ENCODE measurements at regions not wholly inside any gene's neighbourhood (a gene's known extent, or its start where the extent isn't known, plus 50 kb on each side); places are given as distances from the start of the nearest gene placed in this dataset.

DNA sequence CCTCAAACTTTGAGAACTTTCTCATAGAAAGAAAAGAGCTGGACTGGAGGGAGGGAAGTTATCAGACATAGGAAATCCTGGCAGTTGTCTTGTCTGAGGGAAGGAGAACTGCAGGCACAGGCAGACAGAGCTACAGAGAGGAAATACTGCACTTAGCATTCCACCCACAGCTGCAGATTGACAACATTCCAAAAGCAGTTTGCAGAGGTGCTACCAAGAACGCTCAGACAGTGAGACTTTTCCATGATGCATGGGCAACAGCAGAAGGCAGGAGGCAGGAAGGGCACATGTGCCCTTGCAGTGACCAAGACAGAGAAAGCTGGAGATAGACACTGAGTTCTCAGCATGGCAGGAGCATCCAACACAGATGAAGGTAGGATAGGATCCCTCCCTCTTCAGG is 327.5 kb upstream of the ZNF462 start:
- peak; percentile 35 for DNase-seq

- DNase-seq = no peak
Observed at GRCh38 chr9:106557996-106558667, 304.8 kb upstream of the ZNF462 start.

- DNase-seq = no peak
Observed at GRCh38 chr9:106560540-106560939, 302.4 kb upstream of the ZNF462 start.

DNA sequence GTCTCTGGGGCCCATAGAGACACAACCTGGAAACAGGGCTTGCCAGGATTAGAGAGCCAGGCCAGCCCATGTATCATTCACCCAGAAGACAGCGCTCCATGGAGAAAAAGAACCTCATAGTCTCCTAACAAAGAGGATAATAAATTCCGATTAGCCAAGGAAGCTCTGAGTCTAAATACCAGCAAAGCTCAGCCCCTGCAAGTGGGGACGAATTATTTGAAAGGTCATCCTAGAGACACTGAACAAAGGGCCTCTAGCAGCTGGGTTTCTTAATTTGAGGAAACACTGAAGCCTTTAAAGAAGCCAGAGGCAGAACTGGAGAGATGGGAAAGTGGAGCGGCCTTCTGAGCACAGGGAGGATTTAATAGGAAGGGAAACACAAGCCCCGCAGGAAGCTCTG is 287.1 kb upstream of the ZNF462 start:
- no peak for DNase-seq

GRCh38 chr9:106576232-106576760 is 286.7 kb upstream of the ZNF462 start:
- peak; percentile 21 for DNase-seq

GRCh38 chr9:106577121-106577520 is 285.8 kb upstream of the ZNF462 start:
- DNase-seq = no peak

DNA sequence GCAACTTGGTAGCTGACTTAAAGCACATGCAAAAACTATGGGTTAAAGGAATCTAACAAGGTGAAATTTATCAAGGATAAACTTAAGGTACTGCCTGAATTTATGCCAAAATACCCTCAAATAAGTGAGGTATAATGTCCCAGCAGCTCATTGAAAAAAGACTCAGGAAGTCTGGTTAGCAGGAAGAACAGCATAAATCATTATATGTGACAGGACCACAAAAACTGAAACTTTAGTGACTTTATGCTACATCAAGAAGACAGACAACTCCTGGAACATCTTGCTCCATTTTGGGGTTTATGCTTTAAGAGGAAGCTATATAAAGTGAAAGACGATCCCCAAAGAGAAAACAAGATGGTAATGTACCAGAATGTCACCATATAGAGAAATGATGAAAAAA is 282.4 kb upstream of the ZNF462 start:
- no peak for DNase-seq

- DNase-seq = no peak
Observed at GRCh38 chr9:106581973-106582372, 281.0 kb upstream of the ZNF462 start.

- DNase-seq = peak; percentile 60
Observed at GRCh38 chr9:106583751-106584150, 279.2 kb upstream of the ZNF462 start.

DNA sequence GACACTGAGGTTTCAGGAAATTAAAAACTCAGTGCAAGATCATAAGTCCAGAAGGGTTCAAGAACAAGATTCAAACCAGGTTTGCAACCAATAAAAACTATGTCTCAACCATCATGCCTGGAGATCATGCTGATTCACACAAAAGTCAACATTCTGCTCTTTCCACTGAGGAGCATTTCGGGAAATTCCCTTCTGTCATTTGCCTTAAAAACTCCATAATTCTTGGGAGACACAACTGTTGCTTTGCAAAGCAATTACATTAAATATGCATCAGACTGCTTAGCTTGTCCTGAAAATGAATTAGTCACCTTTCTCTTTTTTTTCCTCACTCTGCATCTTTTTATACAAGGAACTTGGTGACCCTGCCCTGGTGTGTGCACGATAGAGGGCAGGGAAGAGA is 275.9 kb upstream of the ZNF462 start:
- peak; percentile 61 for DNase-seq

DNA sequence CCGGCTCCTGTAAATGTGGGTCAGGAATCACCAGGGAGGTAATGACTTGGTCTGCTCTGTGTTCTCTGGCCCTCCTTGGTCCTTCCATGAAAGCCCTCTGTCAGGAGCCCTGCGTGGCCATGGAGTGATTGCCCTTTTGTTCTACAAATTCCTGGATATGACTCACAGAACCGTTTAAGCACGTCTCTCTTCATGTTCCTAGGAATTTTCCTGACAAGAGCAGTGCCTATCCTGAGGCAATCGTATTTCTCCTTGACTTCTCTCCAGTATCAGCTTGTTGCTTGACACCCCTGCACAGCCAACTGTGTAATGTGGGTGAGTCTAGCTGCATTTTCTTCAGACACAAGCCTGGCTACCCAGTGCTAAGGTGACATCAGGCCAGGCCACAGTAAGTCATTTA is 274.3 kb upstream of the ZNF462 start:
- DNase-seq = peak; percentile 77

DNA sequence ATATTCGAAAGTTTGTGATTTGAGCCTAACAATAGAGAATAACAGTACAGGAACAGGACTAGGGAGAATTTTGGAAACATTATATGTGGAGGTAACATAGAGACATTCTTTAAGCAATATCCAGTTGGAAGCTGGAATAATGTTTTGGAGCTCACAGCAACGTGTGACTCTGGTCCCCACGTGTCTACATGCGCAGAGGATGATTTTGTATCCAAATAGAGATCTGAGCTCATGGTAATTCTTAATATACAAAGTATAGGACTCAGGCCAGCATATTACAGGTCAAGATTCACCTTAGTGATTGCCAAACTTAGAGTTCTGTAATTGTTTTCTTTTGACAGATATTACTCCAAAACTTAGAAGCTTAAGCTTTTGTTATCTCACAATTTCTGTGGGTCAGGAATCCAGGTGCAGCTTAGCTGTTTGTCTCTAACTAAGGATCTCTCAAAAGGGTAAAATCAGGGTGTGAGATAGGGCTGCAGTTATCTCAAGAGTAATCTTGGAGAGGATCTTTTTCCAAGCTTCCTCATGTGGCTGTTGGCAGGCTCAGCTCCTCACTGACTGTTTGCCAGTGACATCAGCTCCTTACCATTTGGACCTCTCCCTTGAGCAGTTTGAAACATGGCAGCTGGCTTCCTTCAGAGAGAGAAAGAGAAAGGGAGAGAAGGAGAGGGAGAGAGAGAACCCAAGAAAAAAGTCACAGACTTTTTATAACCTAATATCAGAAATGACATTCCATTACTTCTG is 272.0 kb upstream of the ZNF462 start:
- DNase-seq = peak; percentile 44

DNA sequence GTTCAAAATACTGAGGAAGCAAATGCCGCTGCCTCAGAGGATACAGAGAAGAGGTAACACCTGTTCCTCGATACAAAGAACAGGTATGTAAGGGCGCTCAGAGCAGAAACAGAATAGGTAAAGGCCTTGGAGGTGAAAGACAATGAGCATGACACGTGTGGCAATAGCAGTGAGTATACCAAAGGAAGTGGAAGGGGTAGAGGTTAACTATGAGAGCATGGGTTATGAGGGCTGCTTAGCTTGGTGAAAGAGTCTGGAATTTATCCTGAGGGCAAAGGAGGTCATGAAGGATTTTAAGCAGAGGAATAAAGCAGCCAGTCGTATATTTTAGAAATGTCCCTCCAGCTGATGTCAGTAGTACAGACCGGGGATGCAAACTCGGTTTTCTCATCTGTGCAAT is 269.8 kb upstream of the ZNF462 start:
- no peak for DNase-seq

GRCh38 chr9:106596984-106597383 is 266.0 kb upstream of the ZNF462 start:
- DNase-seq = peak; percentile 23

- no peak for DNase-seq
Observed at GRCh38 chr9:106600955-106601560, 261.9 kb upstream of the ZNF462 start.

DNA sequence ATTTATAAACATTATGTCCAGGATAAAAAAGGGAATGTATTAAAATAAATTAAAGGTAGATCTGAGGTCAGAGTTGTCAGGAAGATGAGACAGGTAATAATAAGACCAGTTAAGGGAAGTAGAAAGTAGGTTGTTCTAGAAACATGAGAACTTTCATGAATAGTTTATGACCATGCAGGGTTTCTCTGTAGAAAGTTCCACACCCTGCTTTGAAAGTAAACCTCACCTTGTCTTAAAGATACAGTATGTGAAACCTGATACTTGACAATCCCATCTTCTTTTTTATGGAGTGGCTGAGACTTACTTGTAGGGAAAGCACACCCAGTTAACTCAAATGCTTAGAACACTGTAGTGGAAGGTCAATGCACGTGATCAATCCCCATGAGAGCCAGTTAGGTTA is 260.6 kb upstream of the ZNF462 start:
- no peak for DNase-seq

GRCh38 chr9:106613250-106613737 is 249.7 kb upstream of the ZNF462 start:
- no peak for DNase-seq

DNA sequence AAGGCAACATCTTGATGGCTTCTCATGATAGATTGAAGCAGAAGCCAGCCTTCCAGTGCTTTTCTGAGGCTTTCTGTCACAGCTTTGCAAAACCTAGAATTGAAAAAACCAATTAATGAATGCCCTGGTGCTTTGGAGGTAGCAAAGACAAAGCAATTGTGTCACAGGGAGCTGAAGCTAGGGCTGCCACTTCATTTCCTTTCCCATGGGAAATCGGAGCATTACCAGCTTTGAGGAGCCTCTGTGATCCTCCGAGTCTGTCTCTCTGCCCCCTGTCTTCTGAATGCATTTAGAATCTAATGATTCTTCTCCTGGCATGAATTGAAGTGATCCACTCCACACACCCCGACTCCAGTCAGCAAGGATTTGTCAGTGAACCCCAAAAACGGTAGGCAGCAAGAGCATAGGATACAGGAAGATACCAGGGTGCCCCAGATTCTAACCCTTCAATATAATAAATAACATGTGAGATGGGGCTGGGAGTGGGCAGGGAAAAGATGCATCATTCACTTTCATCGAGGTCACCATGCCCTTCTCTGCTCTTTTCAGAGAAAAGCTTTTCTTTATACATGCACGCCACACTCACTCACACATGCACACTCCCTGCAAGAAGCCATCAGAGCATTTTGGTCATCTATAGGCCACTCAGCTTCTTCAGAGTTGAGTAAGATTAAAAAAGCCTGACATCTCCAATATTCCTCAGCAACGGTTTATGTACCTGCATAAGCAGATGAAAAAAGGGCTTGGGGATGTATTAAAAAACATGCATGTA is 247.7 kb upstream of the ZNF462 start:
- no peak for DNase-seq

GRCh38 chr9:106616026-106616425 is 246.9 kb upstream of the ZNF462 start:
- peak; percentile 31 for DNase-seq

DNA sequence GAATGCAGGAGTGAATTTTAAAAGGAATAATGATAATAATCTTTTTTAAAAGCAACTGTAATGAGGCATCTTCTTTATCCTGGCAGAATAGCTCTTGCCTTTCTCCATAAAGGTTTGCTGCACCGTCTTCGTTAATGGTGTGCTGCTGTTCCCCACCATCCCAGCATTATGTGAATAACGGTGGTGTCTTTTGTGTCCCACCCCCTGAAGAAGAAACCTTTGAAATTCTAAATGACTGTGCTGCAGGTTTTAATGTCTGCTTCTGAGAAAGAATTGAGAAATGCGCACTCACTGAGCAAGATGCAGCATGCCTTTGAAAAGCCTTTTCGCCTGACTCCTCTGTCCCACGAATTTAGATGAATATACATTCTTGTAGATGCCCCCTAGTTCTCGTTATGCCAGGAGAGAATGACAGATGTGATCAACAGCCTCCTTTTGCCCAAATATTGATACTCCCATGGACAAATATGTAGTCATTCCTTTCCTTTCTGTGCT is 246.1 kb upstream of the ZNF462 start:
- no peak for DNase-seq

DNA sequence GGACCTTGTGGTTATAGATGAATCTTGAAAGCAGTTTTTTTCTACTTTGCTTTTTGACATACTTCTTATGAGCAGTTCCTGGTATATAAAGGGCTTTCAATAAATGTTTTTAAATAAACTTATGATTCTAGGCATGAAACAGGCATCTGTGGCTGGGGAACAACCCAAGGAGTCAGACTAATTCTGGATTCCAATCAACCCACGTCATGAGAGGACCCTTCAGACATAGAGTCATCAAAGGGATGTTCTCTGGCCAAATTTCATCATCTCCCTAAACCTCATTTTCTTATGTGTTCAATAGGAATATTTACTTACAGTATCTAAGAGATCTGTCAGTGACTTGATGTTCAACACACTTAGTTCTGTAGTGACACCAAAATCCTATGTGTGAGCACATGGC is 243.8 kb upstream of the ZNF462 start:
- DNase-seq = peak; percentile 95

- no peak for DNase-seq
Observed at GRCh38 chr9:106620081-106620480, 242.9 kb upstream of the ZNF462 start.

DNA sequence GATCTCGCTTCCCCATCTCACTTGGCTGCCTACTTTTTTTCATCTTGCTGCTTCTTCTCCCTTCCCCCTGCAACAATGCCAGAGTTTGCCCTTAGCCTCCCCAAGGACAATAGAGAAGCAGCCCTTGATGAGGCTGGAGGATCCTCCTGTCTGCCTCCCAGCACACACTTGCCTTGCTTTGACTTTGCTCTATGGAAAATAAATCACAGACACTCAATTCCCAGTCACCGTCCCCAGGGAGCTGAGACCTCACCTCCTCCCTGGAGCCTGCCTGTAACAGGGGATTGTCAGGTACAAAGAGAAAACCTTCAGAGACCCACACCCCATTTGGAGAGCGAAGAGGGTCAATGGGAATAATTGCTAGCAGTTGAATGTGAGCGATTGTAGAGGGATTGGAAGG is 242.1 kb upstream of the ZNF462 start:
- DNase-seq = no peak

All from fibroblast of upper back skin (primary cell).